Thoracic aorta (tissue), 2 donors: ENCODE measurements at regions not wholly inside any gene's neighbourhood (a gene's known extent, or its start where the extent isn't known, plus 50 kb on each side); places are given as distances from the start of the nearest gene placed in this dataset.

Experiments
- ATAC-seq: fragments of 150-250 bp; one replicate; pipeline ENCODE4 v1.8.0; 2017; ENCODE audit warnings: low read depth; ENCODE audit not compliant: insufficient number of reproducible peaks, low FRiP score
- DNase-seq: peaks from one replicate; pipeline ENCODE4 v3.0.0-alpha.2; 2020; ENCODE audit warnings: low spot score
- H3K27ac ChIP-seq, 2 donors: fragments of 200-600 bp; sonication (generic); 1 replicate in 1 of 2; 2 replicates in 1 of 2; pipeline ENCODE4 v1.5.1; 2016; ENCODE audit warnings: mild to moderate bottlenecking in 2 of 2, moderate library complexity in 2 of 2
- H3K27me3 ChIP-seq: fragments of 200-600 bp; sonication (generic); replicated peaks from 2 replicates; pipeline ENCODE4 v1.6.0; 2016; ENCODE audit warnings: mild to moderate bottlenecking; ENCODE audit not compliant: insufficient read depth
- H3K36me3 ChIP-seq: fragments of 200-600 bp; sonication (generic); one replicate; pipeline ENCODE4 v1.5.1; 2016
- H3K4me1 ChIP-seq, 2 donors: fragments of 200-600 bp; sonication (generic); 1 replicate in 1 of 2; 2 replicates in 1 of 2; pipeline versions ENCODE4 v1.5.1 to v1.6.0; 2016; ENCODE audit warnings: low read depth in 2 of 2, mild to moderate bottlenecking in 1 of 2; ENCODE audit not compliant: control insufficient read depth in 1 of 2
- H3K4me3 ChIP-seq: fragments of 200-600 bp; sonication (generic); 2 replicates; pipeline ENCODE4 v1.5.1; 2016; ENCODE audit warnings: mild to moderate bottlenecking
- H3K9me3 ChIP-seq: fragments of 200-600 bp; sonication (generic); 2 replicates; pipeline ENCODE4 v1.5.1; 2016
- CTCF ChIP-seq: fragments of 200-600 bp; sonication (generic); IDR thresholded peaks from one replicate; pipeline ENCODE4 v1.5.1; 2019; ENCODE audit warnings: antibody characterized with exemption

GRCh38 chr15:29432191-29433049 is 162.8 kb upstream of the NSMCE3 start:
- no peak for DNase-seq
- Histone ChIP-seq H3K27me3 (no peaks in the 10 kb centered on the region), H3K27ac (no peak overlapping the region), H3K36me3 (no peaks in the 10 kb centered on the region), H3K4me1 (no peaks in the 10 kb centered on the region), H3K9me3 (no peaks in the 10 kb centered on the region), H3K4me3 (no peak overlapping the region)
- ATAC-seq, result no peak
- no peak for TF ChIP-seq CTCF

- Histone ChIP-seq H3K4me3 (no peak overlapping the region), H3K27me3 (no peaks in the 10 kb centered on the region), H3K9me3 (no peaks in the 10 kb centered on the region), H3K4me1 (no peaks in the 10 kb centered on the region), H3K36me3 (no peaks in the 10 kb centered on the region), H3K27ac (no peak overlapping the region)
- ATAC-seq, result no peak
- no peak for DNase-seq
- no peak for TF ChIP-seq CTCF
Measured at GRCh38 chr15:29430831-29431230, 161.2 kb upstream of the NSMCE3 start.

GRCh38 chr15:29430124-29430523 is 160.5 kb upstream of the NSMCE3 start:
- ATAC-seq, result no peak
- no peak for TF ChIP-seq CTCF

GRCh38 chr15:29429584-29429983 is 160.0 kb upstream of the NSMCE3 start:
- ATAC-seq (no peak), DNase-seq (no peak)
- H3K9me3 ChIP-seq, result no peaks in the 10 kb centered on the region
- no peaks in the 10 kb centered on the region for H3K27me3 ChIP-seq
- H3K4me3 ChIP-seq, result no peak overlapping the region
- H3K27ac ChIP-seq, result no peak overlapping the region
- no peaks in the 10 kb centered on the region for H3K36me3 ChIP-seq
- no peaks in the 10 kb centered on the region for H3K4me1 ChIP-seq
- TF ChIP-seq CTCF, result no peak

More at GRCh38 chr15:29430124-29430523, 160.5 kb upstream of the NSMCE3 start:
- no peak for DNase-seq
- Histone ChIP-seq H3K36me3 (no peaks in the 10 kb centered on the region), H3K4me1 (no peaks in the 10 kb centered on the region), H3K27me3 (no peaks in the 10 kb centered on the region), H3K9me3 (no peaks in the 10 kb centered on the region), H3K27ac (no peak overlapping the region), H3K4me3 (no peak overlapping the region)

GRCh38 chr15:29428925-29429573 is 159.4 kb upstream of the NSMCE3 start:
- no peaks in the 10 kb centered on the region for H3K27me3 ChIP-seq
- no peak overlapping the region for H3K27ac ChIP-seq
- ATAC-seq (no peak), DNase-seq (no peak)
- H3K4me3 ChIP-seq, result no peak overlapping the region
- no peaks in the 10 kb centered on the region for H3K4me1 ChIP-seq
- H3K9me3 ChIP-seq, result no peaks in the 10 kb centered on the region
- no peak for TF ChIP-seq CTCF
- no peaks in the 10 kb centered on the region for H3K36me3 ChIP-seq
